ENCODE measurements at regions not wholly inside any gene's neighbourhood (a gene's known extent, or its start where the extent isn't known, plus 50 kb on each side); places are given as distances from the start of the nearest gene placed in this dataset.

DNA sequence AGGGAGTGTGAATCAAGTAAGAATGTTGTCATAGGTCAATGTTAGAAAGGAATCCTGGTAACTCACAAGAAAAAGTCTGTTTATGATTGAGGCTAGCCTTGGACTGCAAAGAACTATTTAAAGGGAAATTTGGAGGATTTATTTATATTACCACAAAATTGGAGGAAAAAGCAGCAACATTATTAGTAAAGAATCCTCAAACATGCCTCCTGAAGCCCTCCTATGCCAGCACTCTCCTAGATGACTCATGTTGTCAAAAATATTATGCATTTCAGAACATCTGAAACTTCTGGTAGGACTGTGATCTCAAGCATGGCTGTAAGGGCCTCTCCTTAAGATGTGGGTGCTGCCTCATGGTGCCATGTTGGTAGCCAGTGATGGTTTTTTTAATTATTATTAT, 628.5 kb downstream of the CHSY3 start:
- TF ChIP-seq CTCF (conservative IDR thresholded peaks at IDR 0.05), result no peak
- Mint-ChIP-seq H3K27me3 (ENCODE audit: low read depth) (no peaks in the 10 kb centered on the region), H3K4me3 (no peak overlapping the region), H3K36me3 (ENCODE audit: low read depth) (no peaks in the 10 kb centered on the region), H3K4me1 (peaks cover 3% of the 10 kb centered on the region), H3K27ac (ENCODE audit: unreplicated experiment) (no peak overlapping the region), H3K9me3 (peaks cover 3% of the 10 kb centered on the region)
- DNase-seq (ENCODE audit: low read depth, low spot score), result no peak

GRCh38 chr5:130529511-130530485, 625.5 kb downstream of the CHSY3 start:
- peaks cover 3% of the 10 kb centered on the region for H3K4me1 Mint-ChIP-seq
- TF ChIP-seq CTCF (conservative IDR thresholded peaks at IDR 0.05), result no peak
- DNase-seq (ENCODE audit: low read depth, low spot score), result no peak
- H3K4me3 Mint-ChIP-seq, result no peak overlapping the region
- H3K27me3 Mint-ChIP-seq (ENCODE audit: low read depth), result no peaks in the 10 kb centered on the region
- peaks cover 3% of the 10 kb centered on the region for H3K9me3 Mint-ChIP-seq
- peak overlapping the region; percentile 54 for H3K27ac Mint-ChIP-seq (ENCODE audit: unreplicated experiment)
- H3K36me3 Mint-ChIP-seq (ENCODE audit: low read depth), result no peaks in the 10 kb centered on the region

DNA sequence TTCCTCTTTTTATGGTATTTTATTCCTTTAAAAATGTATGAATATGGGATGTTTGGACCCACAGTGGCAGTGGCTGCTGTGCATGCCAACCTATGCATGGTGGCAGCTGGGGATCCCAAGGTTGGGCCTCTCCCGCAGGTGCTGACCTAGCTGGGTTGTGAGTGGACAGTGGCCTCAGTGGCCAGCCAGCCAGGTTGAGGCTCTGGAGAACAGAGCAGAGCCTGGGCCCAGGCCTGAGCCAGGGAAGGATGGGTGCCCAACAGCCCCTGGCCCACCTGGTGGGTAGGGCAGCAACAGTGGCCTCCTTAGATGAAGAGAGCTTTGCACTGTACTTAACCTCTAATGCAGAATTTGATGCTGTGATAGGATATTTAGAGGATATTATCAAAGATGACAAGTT, 624.8 kb downstream of the CHSY3 start:
- no peak overlapping the region for H3K4me3 Mint-ChIP-seq
- no peak overlapping the region for H3K27ac Mint-ChIP-seq (ENCODE audit: unreplicated experiment)
- TF ChIP-seq CTCF (conservative IDR thresholded peaks at IDR 0.05), result no peak

GRCh38 chr5:130528474-130528873, 624.2 kb downstream of the CHSY3 start:
- peaks cover 3% of the 10 kb centered on the region for H3K4me1 Mint-ChIP-seq
- H3K27me3 Mint-ChIP-seq (ENCODE audit: low read depth), result no peaks in the 10 kb centered on the region
- H3K36me3 Mint-ChIP-seq (ENCODE audit: low read depth), result no peaks in the 10 kb centered on the region
- no peak overlapping the region for H3K4me3 Mint-ChIP-seq
- DNase-seq (ENCODE audit: low read depth, low spot score), result no peak
- peaks cover 3% of the 10 kb centered on the region for H3K9me3 Mint-ChIP-seq
- no peak for TF ChIP-seq CTCF (conservative IDR thresholded peaks at IDR 0.05)
- H3K27ac Mint-ChIP-seq (ENCODE audit: unreplicated experiment), result no peak overlapping the region

More for the DNA sequence above, 624.8 kb downstream of the CHSY3 start:
- Mint-ChIP-seq H3K4me1 (peaks cover 3% of the 10 kb centered on the region), H3K27me3 (ENCODE audit: low read depth) (no peaks in the 10 kb centered on the region), H3K9me3 (peaks cover 3% of the 10 kb centered on the region), H3K36me3 (ENCODE audit: low read depth) (no peaks in the 10 kb centered on the region)
- DNase-seq (ENCODE audit: low read depth, low spot score), result no peak

- H3K4me1 Mint-ChIP-seq, result peaks cover 3% of the 10 kb centered on the region
- no peak overlapping the region for H3K27ac Mint-ChIP-seq (ENCODE audit: unreplicated experiment)
- no peaks in the 10 kb centered on the region for H3K36me3 Mint-ChIP-seq (ENCODE audit: low read depth)
- peaks cover 3% of the 10 kb centered on the region for H3K9me3 Mint-ChIP-seq
- no peak for DNase-seq (ENCODE audit: low read depth, low spot score)
- no peak overlapping the region for H3K4me3 Mint-ChIP-seq
- no peaks in the 10 kb centered on the region for H3K27me3 Mint-ChIP-seq (ENCODE audit: low read depth)
- no peak for TF ChIP-seq CTCF (conservative IDR thresholded peaks at IDR 0.05)
Observed at GRCh38 chr5:130526708-130527107, 622.4 kb downstream of the CHSY3 start.
